Activated CD4-positive, alpha-beta T cell treated with anti-CD3 and anti-CD28 coated beads for 36 hours (primary cell): ENCODE measurements at regions not wholly inside any gene's neighbourhood (a gene's known extent, or its start where the extent isn't known, plus 50 kb on each side); places are given as distances from the start of the nearest gene placed in this dataset.
A peak's percentile ranks its signal among the peaks of the same experiment; 100 is the strongest.
"Not testable (repeated sequence)": the region's sequence is repeated elsewhere in the genome, so short reads cannot be mapped to it uniquely, and the experiment has no call there.

Experiments
- ATAC-seq: fragments of 200-7000 bp; cut with Tn5 transposase; one replicate; pipeline ENCODE4 v1.10.0; 2021; ENCODE audit warnings: mild to moderate bottlenecking, moderate library complexity
- CTCF ChIA-PET: fragments of 350-600 bp; sonication (Branson Sonifier 250); formaldehyde crosslinking; loops from one replicate; lab custom pipeline; 2021; ENCODE audit warnings: antibody characterized with exemption; lab: Charles Lee
- POLR2A ChIA-PET: fragments of 350-600 bp; sonication (Branson Sonifier 250); formaldehyde crosslinking; loops from one replicate; lab custom pipeline; 2021; ENCODE audit warnings: antibody characterized with exemption, inconsistent platforms; lab: Charles Lee
- DNase-seq: peaks from one replicate; pipeline ENCODE4 v3.0.0-alpha.2; 2020
- H3K27ac Mint-ChIP-seq: one replicate; pipeline ENCODE4 v1.8.0; 2021; ENCODE audit warnings: mixed read lengths
- H3K27me3 Mint-ChIP-seq: one replicate; pipeline ENCODE4 v1.8.0; 2021; ENCODE audit warnings: mixed read lengths
- H3K36me3 Mint-ChIP-seq: one replicate; pipeline ENCODE4 v1.8.0; 2021; ENCODE audit warnings: low read depth, mixed read lengths
- H3K4me1 Mint-ChIP-seq: one replicate; pipeline ENCODE4 v1.8.0; 2021; ENCODE audit warnings: mixed read lengths
- H3K4me3 Mint-ChIP-seq: one replicate; pipeline ENCODE4 v1.8.0; 2021; ENCODE audit warnings: mild to moderate bottlenecking, moderate library complexity, mixed read lengths
- H3K9me3 Mint-ChIP-seq: one replicate; pipeline ENCODE4 v1.8.0; 2021; ENCODE audit warnings: low read depth, mixed read lengths
- intact Hi-C, 2 experiments: fragments of 100-400 bp; cut with DNase I in 1 of 2; cut with micrococcal nuclease in 1 of 2; formaldehyde crosslinking; loops; one replicate each; pipeline versions ENCODE4 v1.14.2 to v1.15.1; 2022 to 2024; cut with DNase I, micrococcal nuclease

DNA sequence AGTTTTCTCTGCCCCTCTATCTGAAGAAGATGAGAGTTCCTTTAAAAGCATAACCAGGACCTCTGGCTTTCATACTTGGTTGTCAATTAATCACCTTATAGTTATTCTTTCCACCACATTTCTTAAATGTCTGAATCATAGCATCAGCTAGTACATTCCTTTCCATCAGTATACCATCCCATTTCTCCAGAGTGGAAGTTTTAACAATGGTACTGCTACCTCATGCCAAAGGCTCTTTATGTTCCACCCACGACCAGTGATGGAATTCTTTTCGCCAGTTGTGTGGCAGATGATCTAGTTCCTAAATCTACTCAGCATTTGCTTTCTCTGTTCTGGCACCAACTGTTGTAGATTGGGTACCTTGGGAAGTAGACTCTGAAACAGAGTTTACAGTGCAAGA, 379.8 kb downstream of the ZNF674 start:
- DNase-seq (no peak), ATAC-seq (no peak)
- H3K4me3 Mint-ChIP-seq, result no peak overlapping the region
- no peak overlapping the region for H3K27ac Mint-ChIP-seq
- intact Hi-C loops, result no loop called here
- no peaks in the 10 kb centered on the region for H3K27me3 Mint-ChIP-seq
- H3K9me3 Mint-ChIP-seq, result no peaks in the 10 kb centered on the region
- ChIA-PET CTCF (no interaction called here), POLR2A (no interaction called here)
- peaks cover 5% of the 10 kb centered on the region for H3K4me1 Mint-ChIP-seq
- H3K36me3 Mint-ChIP-seq, result no peaks in the 10 kb centered on the region

DNA sequence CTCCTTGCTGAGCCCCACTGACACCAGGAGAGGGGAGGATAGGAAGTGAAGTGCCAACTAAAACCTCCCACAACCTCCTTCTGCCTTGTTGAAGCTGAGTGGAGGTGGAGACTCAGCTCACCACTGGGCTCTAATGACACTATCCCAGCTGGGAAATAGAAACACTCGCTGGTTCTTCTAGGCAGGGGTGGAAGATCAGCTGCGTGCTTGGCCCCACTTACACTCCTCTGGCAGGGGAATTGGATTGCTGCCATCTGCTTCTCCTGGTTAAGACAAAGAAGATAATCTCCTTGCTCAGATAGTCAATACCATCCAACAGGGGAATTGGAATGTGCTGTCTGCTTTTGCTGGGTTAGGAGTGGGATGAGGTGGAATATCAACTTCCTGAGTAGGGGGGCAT, 392.5 kb downstream of the ZNF674 start:
- ATAC-seq (no peak), DNase-seq (no peak)
- ChIA-PET CTCF (interaction anchor here (0.7 to 0.9 kb wide), 2 partner anchors 223 to 852 kb away, joined by 3 to 5 read pairs; no protein-coding TSS in a partner anchor), POLR2A (no interaction called here)
- Mint-ChIP-seq H3K36me3 (no peaks in the 10 kb centered on the region), H3K27ac (no peak overlapping the region), H3K9me3 (peaks cover 2% of the 10 kb centered on the region), H3K4me3 (no peak overlapping the region), H3K4me1 (no peaks in the 10 kb centered on the region), H3K27me3 (no peaks in the 10 kb centered on the region)
- intact Hi-C loops, result no loop called here

DNA sequence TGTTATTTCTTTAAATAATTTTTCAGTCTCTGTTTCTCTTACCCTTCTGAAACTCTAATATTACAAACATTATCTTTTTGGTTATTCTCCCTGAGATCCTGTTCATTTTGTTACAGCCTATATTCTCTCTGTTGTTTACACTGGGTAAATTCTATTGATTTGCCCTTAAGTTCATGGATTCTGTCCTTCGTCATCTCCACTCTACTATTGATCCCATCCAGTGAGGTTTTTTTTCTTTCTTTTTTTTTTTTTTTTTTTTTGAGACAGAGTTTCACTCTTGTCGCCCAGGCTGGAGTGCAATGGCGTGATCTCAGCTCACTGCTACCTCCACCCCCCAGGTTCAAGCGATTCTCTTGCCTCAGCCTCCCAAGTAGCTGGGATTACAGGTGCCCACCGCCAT, 393.9 kb downstream of the ZNF674 start:
- CTCF ChIA-PET, ATAC-seq, POLR2A ChIA-PET, H3K4me3 Mint-ChIP-seq, H3K9me3 Mint-ChIP-seq, H3K4me1 Mint-ChIP-seq, DNase-seq, H3K36me3 Mint-ChIP-seq, H3K27ac Mint-ChIP-seq, H3K27me3 Mint-ChIP-seq, intact Hi-C loops: not testable (repeated sequence)

DNA sequence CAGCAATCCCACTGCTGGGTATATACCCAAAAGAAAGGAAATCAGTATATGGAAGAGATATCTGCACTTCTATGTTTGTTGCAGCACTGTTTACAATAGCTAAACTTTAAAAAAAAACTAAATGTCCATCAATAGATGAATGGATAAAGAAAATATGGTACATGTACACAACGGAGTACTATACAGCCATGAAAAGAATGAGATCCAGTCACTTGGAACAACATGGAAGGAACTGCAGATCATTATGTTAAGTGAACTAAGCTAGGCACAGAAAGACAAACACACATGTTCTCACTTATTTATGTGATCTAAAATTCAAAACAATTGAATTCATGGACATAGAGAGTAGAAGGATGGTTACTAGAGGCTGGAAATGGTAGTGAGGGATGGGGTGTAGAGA, 400.7 kb downstream of the ZNF674 start:
- ATAC-seq (no peak), DNase-seq (no peak)
- Mint-ChIP-seq H3K9me3 (peaks cover 3% of the 10 kb centered on the region), H3K27ac (no peak overlapping the region), H3K4me3 (no peak overlapping the region), H3K27me3 (no peaks in the 10 kb centered on the region), H3K4me1 (peaks cover 8% of the 10 kb centered on the region), H3K36me3 (no peaks in the 10 kb centered on the region)
- ChIA-PET CTCF (no interaction called here), POLR2A (no interaction called here)
- intact Hi-C loops, result no loop called here

DNA sequence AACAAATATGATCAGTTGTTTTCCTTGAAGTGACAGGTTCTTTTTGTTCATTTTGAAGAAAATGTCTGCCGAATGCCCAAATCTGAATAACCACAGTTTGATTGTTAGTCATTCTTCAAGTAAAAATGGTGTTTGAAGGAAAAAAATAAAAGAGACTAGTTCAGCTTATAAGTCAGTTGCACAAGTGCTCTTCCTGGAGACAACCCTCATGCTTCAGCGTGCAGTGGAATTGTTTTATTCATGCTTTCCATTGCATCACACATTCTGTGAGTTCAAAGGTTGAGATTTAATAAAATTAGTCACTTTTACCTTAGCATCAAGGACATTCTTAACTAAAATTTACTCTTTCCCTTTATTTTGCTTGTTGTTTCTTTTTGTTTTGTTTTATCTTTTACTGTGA, 404.9 kb downstream of the ZNF674 start:
- peak overlapping the region; percentile 58 for H3K27ac Mint-ChIP-seq
- intact Hi-C loops, result no loop called here

DNA sequence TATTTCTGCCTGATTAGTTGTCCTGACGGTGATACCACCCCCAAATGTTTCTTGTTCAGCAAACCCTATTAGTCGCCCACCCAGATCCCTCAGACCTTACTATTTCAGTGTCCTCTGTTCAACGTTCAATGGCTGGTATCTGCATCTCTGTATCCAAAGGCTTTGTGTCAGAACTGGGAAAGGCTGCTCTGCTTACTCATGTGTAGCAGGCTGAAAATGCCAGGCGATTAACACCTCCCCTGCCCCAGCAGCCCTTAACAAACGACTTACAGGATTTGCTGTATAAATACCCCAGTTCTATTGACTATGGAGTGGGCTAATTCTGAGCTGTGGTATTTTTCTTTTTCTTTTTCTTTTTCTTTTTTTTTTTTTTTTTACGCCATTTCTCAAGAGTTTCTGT, 415.0 kb downstream of the ZNF674 start:
- ChIA-PET CTCF (no interaction called here), POLR2A (no interaction called here)
- intact Hi-C loops, result no loop called here
- no peak for DNase-seq
- no peak overlapping the region for H3K4me3 Mint-ChIP-seq
- H3K27me3 Mint-ChIP-seq, result no peaks in the 10 kb centered on the region
- no peak for ATAC-seq
- no peaks in the 10 kb centered on the region for H3K9me3 Mint-ChIP-seq
- peaks cover 5% of the 10 kb centered on the region for H3K4me1 Mint-ChIP-seq
- no peaks in the 10 kb centered on the region for H3K36me3 Mint-ChIP-seq
- H3K27ac Mint-ChIP-seq, result no peak overlapping the region

More for the DNA sequence above, 404.9 kb downstream of the ZNF674 start:
- Mint-ChIP-seq H3K4me3 (no peak overlapping the region), H3K36me3 (no peaks in the 10 kb centered on the region), H3K9me3 (peaks cover 3% of the 10 kb centered on the region), H3K4me1 (peaks cover 10% of the 10 kb centered on the region), H3K27me3 (no peaks in the 10 kb centered on the region)
- ChIA-PET POLR2A (no interaction called here), CTCF (no interaction called here)
- ATAC-seq, result peak; percentile 39
- peak; percentile 29 for DNase-seq

DNA sequence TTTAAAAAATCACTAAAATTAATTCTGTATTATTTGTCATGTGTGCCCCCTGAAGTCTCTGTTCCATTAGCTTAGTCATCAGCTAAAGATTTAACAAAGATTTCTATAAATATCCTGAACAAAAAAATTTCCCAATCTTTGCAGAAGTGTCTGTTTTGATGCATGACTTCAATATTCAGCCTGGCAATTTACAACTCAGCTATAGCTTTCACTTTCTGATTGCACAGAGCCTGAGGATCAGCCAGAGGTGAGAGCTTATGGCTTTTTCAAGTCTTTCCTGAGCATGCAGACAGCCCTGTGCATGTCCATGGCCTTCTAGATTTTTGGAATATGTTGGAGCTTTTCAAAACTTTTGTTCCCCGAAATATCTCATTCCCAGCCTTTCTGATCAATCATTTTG, 420.1 kb downstream of the ZNF674 start:
- DNase-seq (no peak), ATAC-seq (no peak)
- H3K4me3 Mint-ChIP-seq, result no peak overlapping the region
- H3K27me3 Mint-ChIP-seq, result no peaks in the 10 kb centered on the region
- H3K36me3 Mint-ChIP-seq, result no peaks in the 10 kb centered on the region
- intact Hi-C loops, result no loop called here
- ChIA-PET POLR2A (no interaction called here), CTCF (no interaction called here)
- peaks cover 10% of the 10 kb centered on the region for H3K4me1 Mint-ChIP-seq
- no peaks in the 10 kb centered on the region for H3K9me3 Mint-ChIP-seq
- H3K27ac Mint-ChIP-seq, result no peak overlapping the region

DNA sequence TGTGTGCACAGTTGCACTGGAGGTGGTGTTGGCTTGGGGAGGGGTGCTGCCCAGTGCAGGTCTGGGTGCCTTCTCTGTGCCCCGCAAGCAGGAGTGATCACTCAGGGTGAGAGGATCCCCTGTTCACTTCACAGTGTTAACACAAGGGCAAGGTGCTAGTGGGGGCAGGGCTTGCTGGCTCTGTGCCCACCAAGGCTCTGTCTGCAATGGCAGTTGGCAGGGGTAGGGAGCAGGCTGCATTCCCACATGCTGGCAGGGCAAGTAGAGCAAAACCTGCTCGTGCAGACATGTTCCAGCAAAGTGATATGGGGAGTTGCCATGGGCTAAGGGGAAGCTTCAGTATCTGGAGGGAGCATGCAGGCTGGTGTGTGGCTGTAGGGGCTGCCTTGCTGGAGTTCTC, 428.0 kb downstream of the ZNF674 start:
- H3K9me3 Mint-ChIP-seq, result no peaks in the 10 kb centered on the region
- H3K4me3 Mint-ChIP-seq, result no peak overlapping the region
- H3K27me3 Mint-ChIP-seq, result no peaks in the 10 kb centered on the region
- DNase-seq (no peak), ATAC-seq (no peak)
- intact Hi-C loops, result no loop called here
- POLR2A ChIA-PET, result no interaction called here
- no peak overlapping the region for H3K27ac Mint-ChIP-seq
- H3K36me3 Mint-ChIP-seq, result no peaks in the 10 kb centered on the region
- H3K4me1 Mint-ChIP-seq, result no peaks in the 10 kb centered on the region
- CTCF ChIA-PET, result no interaction called here

DNA sequence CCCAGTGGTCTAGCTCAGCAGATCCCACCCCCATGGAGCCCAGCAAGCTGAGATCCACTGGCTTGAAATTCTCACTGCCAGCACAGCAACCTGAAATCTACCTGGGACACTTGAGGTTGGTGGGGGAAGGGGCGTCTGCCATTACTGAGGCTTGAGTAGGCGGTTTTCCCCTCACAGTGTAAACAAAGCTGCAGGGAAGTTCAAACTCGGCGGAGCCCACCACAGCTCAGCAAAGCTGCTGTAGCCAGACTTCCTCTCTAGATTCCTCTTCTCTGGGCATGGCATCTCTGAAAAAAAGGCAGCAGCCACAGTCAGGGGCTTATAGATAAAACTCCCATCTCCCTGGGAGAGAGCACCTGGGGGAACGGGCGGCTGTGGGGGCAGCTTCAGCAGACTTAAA, 457.9 kb downstream of the ZNF674 start:
- intact Hi-C loops, ATAC-seq, H3K36me3 Mint-ChIP-seq, CTCF ChIA-PET, H3K4me3 Mint-ChIP-seq, H3K27ac Mint-ChIP-seq, POLR2A ChIA-PET, H3K27me3 Mint-ChIP-seq, H3K4me1 Mint-ChIP-seq, DNase-seq, H3K9me3 Mint-ChIP-seq: not testable (repeated sequence)

DNA sequence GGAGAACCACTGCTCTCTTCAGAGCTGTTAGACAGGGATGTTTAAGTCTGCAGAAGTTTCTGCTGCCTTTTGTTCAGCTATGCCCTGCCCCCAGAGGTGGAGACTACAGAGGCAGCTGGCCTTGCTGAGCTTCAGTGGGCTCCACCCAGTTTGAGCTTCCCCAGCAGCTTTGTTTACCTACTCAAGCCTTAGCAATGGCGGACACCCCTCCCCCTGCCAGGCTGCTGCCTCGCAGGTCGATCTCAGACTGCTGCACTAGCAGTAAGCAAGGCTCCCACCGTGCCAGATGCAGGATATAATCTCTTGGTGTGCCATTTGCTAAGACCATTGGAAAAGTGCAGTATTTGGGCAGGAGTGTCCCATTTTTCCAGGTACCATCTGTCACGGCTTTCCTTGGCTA, 465.1 kb downstream of the ZNF674 start:
- H3K9me3 Mint-ChIP-seq, H3K4me3 Mint-ChIP-seq, H3K36me3 Mint-ChIP-seq, H3K27me3 Mint-ChIP-seq, POLR2A ChIA-PET, intact Hi-C loops, DNase-seq, H3K4me1 Mint-ChIP-seq, ATAC-seq, H3K27ac Mint-ChIP-seq: not testable (repeated sequence)
- CTCF ChIA-PET, result interaction anchor here (0.7 kb wide), 1 partner anchor 678 kb away, joined by 3 read pairs; no protein-coding TSS in a partner anchor

DNA sequence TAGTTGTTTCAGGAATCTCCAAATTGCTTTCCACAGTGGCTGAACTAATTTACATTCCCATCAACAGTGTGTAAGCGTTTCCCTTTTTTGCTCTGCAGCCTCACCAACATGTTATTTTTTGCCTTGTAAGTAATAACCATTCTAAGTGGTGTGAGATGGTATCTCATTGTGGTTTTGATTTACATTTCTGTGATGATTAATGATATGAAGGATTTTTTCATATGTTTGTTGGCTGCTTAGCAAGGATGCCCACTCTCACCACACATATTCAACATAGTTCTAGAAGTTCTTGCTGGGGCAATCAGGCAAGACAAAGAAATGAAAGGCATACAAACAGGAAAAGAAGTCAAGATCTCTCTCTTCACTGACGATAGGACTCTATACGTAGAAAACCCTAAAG, 472.4 kb downstream of the ZNF674 start:
- no peak overlapping the region for H3K27ac Mint-ChIP-seq
- POLR2A ChIA-PET, result no interaction called here
- CTCF ChIA-PET, result no interaction called here
- ATAC-seq, result no peak
- DNase-seq, result no peak
- no peaks in the 10 kb centered on the region for H3K9me3 Mint-ChIP-seq
- intact Hi-C loops, result no loop called here
- no peaks in the 10 kb centered on the region for H3K4me1 Mint-ChIP-seq
- no peak overlapping the region for H3K4me3 Mint-ChIP-seq
- no peaks in the 10 kb centered on the region for H3K36me3 Mint-ChIP-seq
- H3K27me3 Mint-ChIP-seq, result no peaks in the 10 kb centered on the region

DNA sequence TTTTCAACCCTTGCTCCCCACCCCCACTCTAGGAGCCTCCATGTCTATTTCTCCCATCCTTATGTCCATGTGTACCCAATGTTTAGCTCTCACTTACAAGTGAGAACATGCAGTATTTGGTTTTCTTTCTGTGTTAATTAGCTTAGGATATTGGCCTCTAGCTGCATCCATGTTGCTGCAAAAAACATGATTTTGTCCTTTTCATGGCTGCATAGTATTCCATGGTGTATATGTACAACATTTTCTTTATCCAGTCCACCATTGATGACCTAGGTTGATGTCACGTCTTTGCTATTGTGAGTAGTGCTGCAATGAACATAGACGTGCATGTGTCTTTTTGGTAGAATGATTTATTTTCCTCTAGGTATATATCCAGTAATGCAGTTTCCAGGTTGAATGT, 472.8 kb downstream of the ZNF674 start:
- Mint-ChIP-seq H3K4me1 (no peaks in the 10 kb centered on the region), H3K4me3 (no peak overlapping the region), H3K36me3 (no peaks in the 10 kb centered on the region), H3K27me3 (no peaks in the 10 kb centered on the region), H3K27ac (no peak overlapping the region), H3K9me3 (no peaks in the 10 kb centered on the region)
- DNase-seq (no peak), ATAC-seq (no peak)
- intact Hi-C loops, result no loop called here
- ChIA-PET POLR2A (no interaction called here), CTCF (no interaction called here)

DNA sequence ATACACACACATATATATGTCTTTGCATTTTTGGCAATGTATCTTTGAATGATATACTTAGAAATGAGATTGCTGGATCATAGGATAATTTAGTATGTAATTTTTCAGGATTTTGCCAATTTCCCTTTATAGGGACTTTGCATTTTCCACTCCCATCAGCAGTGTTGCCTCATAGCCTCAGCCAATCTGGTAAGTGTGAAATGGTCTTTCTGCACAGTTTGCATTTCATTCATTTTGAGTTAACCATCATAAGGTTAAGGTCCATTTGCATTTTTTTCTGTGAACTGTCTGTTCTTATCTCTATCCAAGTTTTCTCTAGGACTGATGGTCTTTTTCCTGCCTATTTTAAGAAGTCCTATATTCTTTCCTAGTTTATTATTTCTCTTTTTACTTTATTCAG, 474.8 kb downstream of the ZNF674 start:
- CTCF ChIA-PET, result no interaction called here
- H3K9me3 Mint-ChIP-seq, result no peaks in the 10 kb centered on the region
- H3K4me3 Mint-ChIP-seq, result no peak overlapping the region
- no peaks in the 10 kb centered on the region for H3K36me3 Mint-ChIP-seq
- H3K27me3 Mint-ChIP-seq, result no peaks in the 10 kb centered on the region
- ATAC-seq (no peak), DNase-seq (no peak)
- intact Hi-C loops, result no loop called here
- POLR2A ChIA-PET, result no interaction called here
- H3K4me1 Mint-ChIP-seq, result no peaks in the 10 kb centered on the region
- H3K27ac Mint-ChIP-seq, result no peak overlapping the region
